ENCODE measurements at regions not wholly inside any gene's neighbourhood (a gene's known extent, or its start where the extent isn't known, plus 50 kb on each side); places are given as distances from the start of the nearest gene placed in this dataset.

- TF ChIP-seq POLR2A (IDR thresholded peaks at IDR 0.05) (no peak), CTCF (IDR thresholded peaks at IDR 0.05) (no peak)
Measured at GRCh38 chr19:28003543-28003942, 1209.4 kb downstream of the UQCRFS1 start.

All from vagina (tissue), 2 donors.